HAP-1 (cell line): ENCODE measurements at regions not wholly inside any gene's neighbourhood (a gene's known extent, or its start where the extent isn't known, plus 50 kb on each side); places are given as distances from the start of the nearest gene placed in this dataset.
A peak's percentile ranks its signal among the peaks of the same experiment; 100 is the strongest.
"Not testable (repeated sequence)": the region's sequence is repeated elsewhere in the genome, so short reads cannot be mapped to it uniquely, and the experiment has no call there.

ENCODE experiments used
- DNase-seq, 2 experiments: peaks; one replicate each; pipeline ENCODE4 v3.0.0-alpha.2; 2016 to 2020; ENCODE audit warnings: low spot score in 2 of 2
- H3K27me3 ChIP-seq: fragments of 250-450 bp; sonication (Bioruptor Pico); 2 replicates; pipeline ENCODE4 v1.5.1; 2020; ENCODE audit warnings: low read depth, mild to moderate bottlenecking, moderate library complexity
- H3K36me3 ChIP-seq: fragments of 250-450 bp; sonication (Bioruptor Pico); replicated peaks from 2 replicates; pipeline ENCODE4 v1.5.1; 2020; ENCODE audit warnings: mild to moderate bottlenecking
- H3K4me1 ChIP-seq: fragments of 250-450 bp; sonication (Bioruptor Pico); 2 replicates; pipeline ENCODE4 v1.5.1; 2020; ENCODE audit warnings: mild to moderate bottlenecking
- H3K4me3 ChIP-seq: fragments of 250-450 bp; sonication (Bioruptor Pico); 2 replicates; pipeline ENCODE4 v1.5.1; 2020; ENCODE audit warnings: mild to moderate bottlenecking, moderate library complexity
- H3K9me3 ChIP-seq: fragments of 250-450 bp; sonication (Bioruptor Pico); 2 replicates; pipeline ENCODE4 v1.5.1; 2020; ENCODE audit warnings: mild to moderate bottlenecking, moderate library complexity
- in situ Hi-C: fragments of 300-500 bp; cut with MboI; formaldehyde crosslinking; loops from 3 replicates; pipeline ENCODE4 v1.14.3; 2020; ENCODE audit warnings: low sequenced_read_pairs, inconsistent platforms, mixed read lengths

DNA sequence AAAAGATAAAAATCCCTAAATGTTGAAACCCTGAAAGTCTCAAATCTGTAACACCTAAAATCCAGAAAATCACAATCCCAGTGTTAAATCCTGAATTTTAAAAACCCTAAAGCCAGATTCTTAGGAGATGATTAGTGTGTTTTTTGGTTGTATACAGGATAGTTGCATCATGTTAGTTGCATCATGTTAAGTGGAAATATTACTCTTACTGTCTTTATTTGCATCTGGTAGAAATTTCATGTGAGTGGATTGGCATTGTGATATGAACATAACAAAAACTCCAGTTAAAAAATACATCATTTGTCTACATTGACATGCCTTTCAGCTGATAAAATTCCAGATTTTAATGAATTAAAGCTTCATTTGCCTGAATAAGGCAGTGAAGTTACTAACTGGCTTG, 683.1 kb upstream of the ACVR2A start:
- in situ Hi-C loops = no loop called here
- Histone ChIP-seq H3K27me3 (no peaks in the 10 kb centered on the region), H3K9me3 (no peaks in the 10 kb centered on the region), H3K4me3 (no peak overlapping the region), H3K4me1 (no peaks in the 10 kb centered on the region), H3K36me3 (no peaks in the 10 kb centered on the region)
- DNase-seq = no peak

DNA sequence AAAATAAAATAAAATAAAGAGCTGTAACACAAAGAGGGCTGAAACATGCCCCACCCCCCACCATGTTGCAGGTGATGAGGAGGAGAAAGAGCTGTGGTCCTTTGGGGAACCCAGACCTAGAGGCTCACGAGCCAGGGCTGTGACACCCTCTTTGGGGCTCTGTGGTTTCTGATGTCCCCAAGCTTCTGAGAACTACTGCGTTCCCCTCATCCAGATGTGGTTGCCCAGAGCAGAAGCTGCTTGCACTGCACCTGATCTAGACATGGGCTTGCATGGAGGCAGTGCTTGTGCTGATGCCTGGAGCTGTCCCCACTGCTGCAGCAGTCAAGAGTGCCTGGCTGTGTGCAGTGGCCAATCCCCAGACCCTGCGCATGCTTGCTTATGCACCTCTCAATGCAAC, 687.9 kb upstream of the ACVR2A start:
- DNase-seq = no peak
- Histone ChIP-seq H3K4me1 (no peaks in the 10 kb centered on the region), H3K4me3 (no peak overlapping the region), H3K36me3 (no peaks in the 10 kb centered on the region), H3K27me3 (no peaks in the 10 kb centered on the region), H3K9me3 (no peaks in the 10 kb centered on the region)
- in situ Hi-C loops = no loop called here

GRCh38 chr2:147150241-147150635, 694.6 kb upstream of the ACVR2A start:
- Histone ChIP-seq H3K27me3 (no peaks in the 10 kb centered on the region), H3K9me3 (no peaks in the 10 kb centered on the region), H3K4me1 (0 out of 2 replicates have a peak, but pooled peaks cover 3% of the 10 kb centered on the region), H3K4me3 (no peak overlapping the region), H3K36me3 (no peaks in the 10 kb centered on the region)
- no peak for DNase-seq
- in situ Hi-C loops = no loop called here

DNA sequence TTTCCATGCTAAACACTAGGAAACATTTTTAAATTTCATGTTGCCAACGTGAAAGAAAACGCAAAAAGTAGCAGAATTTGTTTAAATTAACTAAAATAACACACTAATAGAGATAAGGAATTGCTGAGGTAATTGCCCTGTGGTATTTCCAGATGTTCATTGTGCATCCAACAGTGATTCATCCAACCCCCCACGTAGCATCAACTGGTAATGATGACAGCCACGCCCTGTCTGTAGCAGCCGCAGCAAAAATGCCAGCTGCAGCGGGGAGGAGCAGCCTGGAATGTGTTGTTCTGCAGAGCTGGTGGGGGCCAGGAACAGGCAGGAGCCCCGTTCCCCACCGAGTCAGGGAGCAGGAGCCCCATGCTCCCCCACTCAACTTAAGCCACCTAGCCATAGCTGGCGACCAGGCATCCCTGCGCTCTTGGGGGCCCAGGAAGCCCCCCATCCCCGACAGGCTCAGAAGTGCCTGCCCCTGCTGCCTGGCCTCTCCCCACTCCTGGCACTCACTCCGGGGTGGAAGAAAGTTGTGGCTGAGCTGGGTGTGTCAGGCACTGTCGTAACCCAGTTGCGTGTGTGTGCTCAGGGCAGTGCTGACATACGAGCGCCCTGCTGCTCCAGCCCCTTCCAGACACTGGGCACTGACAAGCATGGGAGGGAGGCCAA, 695.1 kb upstream of the ACVR2A start:
- in situ Hi-C loops = no loop called here

DNA sequence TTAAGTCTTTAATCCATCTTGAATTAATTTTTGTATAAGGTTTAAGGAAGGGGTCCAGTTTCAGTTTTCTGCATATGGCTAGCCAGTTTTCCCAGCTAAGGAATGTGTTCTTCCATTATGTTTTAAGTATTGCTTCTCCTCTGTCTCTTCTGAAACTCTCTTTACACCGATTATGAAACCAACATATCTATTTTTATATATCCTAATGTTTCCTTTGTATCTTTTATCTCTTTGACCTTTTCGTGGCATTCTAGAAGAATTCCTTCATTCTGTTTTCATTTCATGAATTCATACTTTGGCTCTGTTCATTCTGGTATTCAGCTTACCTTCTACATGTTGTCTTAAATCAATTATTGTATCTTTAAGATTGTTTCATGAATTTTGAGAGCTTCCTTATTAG, 697.0 kb upstream of the ACVR2A start:
- Histone ChIP-seq H3K4me1 (peaks cover 9% of the 10 kb centered on the region), H3K4me3 (no peak overlapping the region), H3K36me3 (no peaks in the 10 kb centered on the region), H3K9me3 (no peaks in the 10 kb centered on the region; the same call in 1 of the 2 replicates), H3K27me3 (no peaks in the 10 kb centered on the region)
- in situ Hi-C loops = no loop called here
- DNase-seq = no peak

More for the DNA sequence above, 695.1 kb upstream of the ACVR2A start:
- DNase-seq = no peak
- Histone ChIP-seq H3K27me3 (no peaks in the 10 kb centered on the region), H3K4me3 (no peak overlapping the region), H3K36me3 (no peaks in the 10 kb centered on the region), H3K9me3 (no peaks in the 10 kb centered on the region), H3K4me1 (0 out of 2 replicates have a peak, but pooled peaks cover 3% of the 10 kb centered on the region)

DNA sequence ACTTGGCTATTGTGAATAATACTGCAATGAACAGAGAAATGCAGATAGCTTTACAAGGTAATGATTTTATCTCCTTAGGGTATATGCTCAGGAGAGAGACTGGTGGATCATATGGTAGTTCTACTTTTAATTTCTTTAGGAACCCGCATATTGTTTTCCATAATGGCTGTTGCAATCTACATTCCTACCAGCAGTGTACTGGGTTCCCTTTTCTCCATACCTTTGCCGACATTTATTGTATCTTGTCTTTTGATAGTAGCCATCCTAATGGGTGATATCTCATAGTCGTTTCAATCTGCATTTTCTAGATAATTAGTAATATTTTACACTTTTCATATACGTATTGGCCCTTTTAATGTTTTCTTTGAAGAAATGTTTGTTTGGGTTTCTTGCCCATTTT, 702.9 kb upstream of the ACVR2A start:
- no peak for DNase-seq
- Histone ChIP-seq H3K36me3 (no peaks in the 10 kb centered on the region), H3K4me1 (peaks cover 8% of the 10 kb centered on the region), H3K27me3 (no peaks in the 10 kb centered on the region), H3K9me3 (no peaks in the 10 kb centered on the region; the same call in 1 of the 2 replicates), H3K4me3 (no peak overlapping the region)
- in situ Hi-C loops = no loop called here

GRCh38 chr2:147139732-147140131, 705.1 kb upstream of the ACVR2A start:
- H3K4me3 ChIP-seq, in situ Hi-C loops, H3K27me3 ChIP-seq, DNase-seq, H3K9me3 ChIP-seq, H3K36me3 ChIP-seq, H3K4me1 ChIP-seq: not testable (repeated sequence)

- H3K4me3 ChIP-seq = no peak overlapping the region
- no peak for DNase-seq
- H3K27me3 ChIP-seq = no peaks in the 10 kb centered on the region
- no peaks in the 10 kb centered on the region for H3K36me3 ChIP-seq
- in situ Hi-C loops = no loop called here
- peaks cover 1% of the 10 kb centered on the region; the same call in 1 of the 2 replicates for H3K4me1 ChIP-seq
- no peaks in the 10 kb centered on the region for H3K9me3 ChIP-seq
These were observed 707.1 kb upstream of the ACVR2A start for GRCh38 chr2:147137711-147138110.

DNA sequence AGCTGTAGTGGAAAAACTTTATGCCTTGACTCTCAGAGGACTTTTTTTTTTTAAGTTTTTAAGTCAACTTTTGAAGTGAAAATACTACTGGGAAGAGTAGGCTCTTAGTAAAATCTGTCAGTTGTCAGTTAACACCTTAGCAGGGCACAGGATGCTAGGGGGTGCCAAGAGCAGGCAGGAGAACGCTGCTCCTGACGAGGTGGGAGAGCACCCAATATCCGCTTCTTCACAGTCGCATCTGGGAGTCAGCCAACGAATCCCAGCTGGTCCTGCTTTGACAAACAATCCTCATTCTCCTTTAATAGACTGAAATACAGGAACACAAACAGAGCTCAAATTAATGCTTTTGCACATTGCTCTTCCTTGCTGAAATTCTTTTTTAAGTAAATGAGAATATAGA, 709.5 kb upstream of the ACVR2A start:
- no peaks in the 10 kb centered on the region for H3K4me1 ChIP-seq
- no peak for DNase-seq
- in situ Hi-C loops = no loop called here
- no peaks in the 10 kb centered on the region for H3K27me3 ChIP-seq
- H3K4me3 ChIP-seq = no peak overlapping the region
- no peaks in the 10 kb centered on the region for H3K36me3 ChIP-seq
- no peaks in the 10 kb centered on the region for H3K9me3 ChIP-seq

DNA sequence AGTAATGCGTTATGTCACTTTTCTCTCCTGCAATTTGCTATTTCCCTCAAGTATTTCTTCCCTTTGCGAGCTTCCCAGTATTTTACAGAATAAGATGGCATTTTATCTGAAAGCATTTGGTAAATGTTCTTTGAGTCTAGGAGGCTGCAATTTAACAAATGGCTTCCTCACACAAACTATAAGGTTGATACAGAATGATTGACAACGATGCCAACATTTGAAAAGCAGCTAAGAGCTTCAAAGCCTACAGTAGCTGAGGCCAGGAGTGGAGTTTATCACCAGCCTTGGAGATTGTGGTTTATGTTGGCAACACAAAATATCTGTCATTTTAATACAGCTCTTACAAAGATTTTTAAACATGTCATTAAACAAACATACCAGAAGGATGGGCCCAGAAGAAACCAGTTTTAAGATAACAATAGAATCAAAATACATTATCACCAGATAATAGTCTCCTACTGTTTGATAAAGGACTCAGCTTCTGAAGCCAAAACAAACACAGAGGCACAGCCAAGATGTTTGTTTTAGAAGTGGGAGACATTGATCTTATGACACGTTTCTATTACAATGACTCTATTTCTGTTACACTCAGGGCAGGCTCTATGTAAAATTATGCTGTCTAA, 711.4 kb upstream of the ACVR2A start:
- in situ Hi-C loops = no loop called here
- Histone ChIP-seq H3K27me3 (no peaks in the 10 kb centered on the region), H3K9me3 (no peaks in the 10 kb centered on the region), H3K36me3 (no peaks in the 10 kb centered on the region), H3K4me3 (no peak overlapping the region), H3K4me1 (no peaks in the 10 kb centered on the region)
- DNase-seq = no peak

- DNase-seq = peak; percentile 35 to 41
- Histone ChIP-seq H3K36me3 (no peaks in the 10 kb centered on the region), H3K9me3 (0 out of 2 replicates have a peak, but pooled peaks cover 3% of the 10 kb centered on the region), H3K27me3 (no peaks in the 10 kb centered on the region), H3K4me1 (peaks cover 8% of the 10 kb centered on the region), H3K4me3 (no peak overlapping the region)
- in situ Hi-C loops = no loop called here
These were observed 719.7 kb upstream of the ACVR2A start for GRCh38 chr2:147125145-147125544.

- Histone ChIP-seq H3K9me3 (0 out of 2 replicates have a peak, but pooled peaks cover 3% of the 10 kb centered on the region), H3K36me3 (no peaks in the 10 kb centered on the region), H3K4me1 (peaks cover 8% of the 10 kb centered on the region), H3K27me3 (no peaks in the 10 kb centered on the region), H3K4me3 (no peak overlapping the region)
- DNase-seq = no peak
- in situ Hi-C loops = no loop called here
These were observed 721.9 kb upstream of the ACVR2A start for GRCh38 chr2:147122944-147123343.

GRCh38 chr2:147110962-147111361, 733.9 kb upstream of the ACVR2A start:
- no peak for DNase-seq
- H3K9me3 ChIP-seq = no peaks in the 10 kb centered on the region
- 0 out of 2 replicates have a peak, but pooled peaks cover 2% of the 10 kb centered on the region for H3K36me3 ChIP-seq
- H3K27me3 ChIP-seq = no peaks in the 10 kb centered on the region
- H3K4me1 ChIP-seq = peaks cover 9% of the 10 kb centered on the region; the same call in 1 of the 2 replicates
- no peak overlapping the region for H3K4me3 ChIP-seq
- in situ Hi-C loops = no loop called here

DNA sequence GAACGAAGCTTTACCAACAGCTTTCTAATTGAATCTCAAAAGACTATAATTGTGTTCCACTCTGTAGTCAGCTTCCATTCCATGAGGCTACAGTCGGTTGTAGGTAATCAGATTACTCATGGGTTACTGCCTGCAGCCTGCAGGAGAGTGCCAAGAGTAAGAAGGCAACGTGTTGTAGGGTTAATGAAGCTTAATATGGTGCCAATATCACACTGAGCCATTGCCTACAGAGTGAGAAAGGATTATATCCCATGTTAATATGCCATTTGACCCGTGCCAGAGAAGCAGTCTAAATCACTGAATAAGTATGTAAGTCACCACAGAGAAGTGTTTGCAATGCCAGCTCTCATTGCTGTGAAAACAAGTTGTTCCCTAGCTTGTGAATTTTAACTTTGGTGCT, 734.5 kb upstream of the ACVR2A start:
- in situ Hi-C loops = no loop called here
- H3K27me3 ChIP-seq = no peaks in the 10 kb centered on the region
- no peak overlapping the region for H3K4me3 ChIP-seq
- H3K9me3 ChIP-seq = no peaks in the 10 kb centered on the region
- 0 out of 2 replicates have a peak, but pooled peaks cover 2% of the 10 kb centered on the region for H3K36me3 ChIP-seq
- no peak for DNase-seq
- H3K4me1 ChIP-seq = peaks cover 11% of the 10 kb centered on the region; the same call in 1 of the 2 replicates
